Breast epithelium (tissue), 4 donors: ENCODE measurements at regions not wholly inside any gene's neighbourhood (a gene's known extent, or its start where the extent isn't known, plus 50 kb on each side); places are given as distances from the start of the nearest gene placed in this dataset.

Experiments used
- DNase-seq, 2 donors: peaks; one replicate each; pipeline ENCODE4 v3.0.0-alpha.2; 2019; ENCODE audit warnings: low spot score in 2 of 2
- H3K27ac ChIP-seq, 2 donors: fragments of 200-600 bp; sonication (generic) in 1 of 2; one replicate each; pipeline ENCODE4 v1.5.1; 2016 to 2019; ENCODE audit warnings: mild to moderate bottlenecking in 1 of 2
- H3K27me3 ChIP-seq, 2 donors: fragments of 200-600 bp; sonication (generic) in 1 of 2; one replicate each; pipeline versions ENCODE4 v1.5.1 to v1.6.0; 2017 to 2019; ENCODE audit warnings: control low read depth in 1 of 2, mild to moderate bottlenecking in 1 of 2
- H3K36me3 ChIP-seq: fragments of 200-600 bp; one replicate; pipeline ENCODE4 v1.5.1; 2019
- H3K4me1 ChIP-seq, 2 donors: fragments of 200-600 bp; sonication (generic); one replicate each; pipeline ENCODE4 v1.5.1; 2016 to 2019; ENCODE audit warnings: control low read depth in 1 of 2
- H3K4me3 ChIP-seq, 3 donors: fragments of 200-600 bp; sonication (generic); 1 replicate in 2 of 3; 2 replicates in 1 of 3; pipeline ENCODE4 v1.5.1; 2016 to 2019; ENCODE audit warnings: mild to moderate bottlenecking in 3 of 3, moderate library complexity in 2 of 3
- H3K9me3 ChIP-seq, 2 donors: fragments of 200-600 bp; sonication (generic) in 1 of 2; one replicate each; pipeline ENCODE4 v1.5.1; 2016 to 2019; ENCODE audit warnings: control low read depth in 1 of 2
- CTCF ChIP-seq, 3 donors: fragments of 450-650 bp; IDR thresholded peaks; one replicate each; pipeline ENCODE4 v1.5.1; 2016 to 2017; ENCODE audit warnings: antibody characterized with exemption in 3 of 3, mild to moderate bottlenecking in 3 of 3, moderate library complexity in 3 of 3
- POLR2A ChIP-seq: fragments of 450-650 bp; IDR thresholded peaks from one replicate; pipeline ENCODE4 v1.6.1; 2016; ENCODE audit warnings: antibody characterized with exemption, mild to moderate bottlenecking, moderate library complexity
- POLR2AphosphoS5 ChIP-seq, 3 donors: sonication (generic); formaldehyde crosslinking; IDR thresholded peaks; one replicate each; pipeline ENCODE4 v1.6.1; 2017; ENCODE audit warnings: antibody characterized with exemption in 3 of 3
- intact Hi-C: fragments of 100-400 bp; cut with DNase I; formaldehyde crosslinking; loops from one replicate; pipeline ENCODE4 v1.15.1; 2023; ENCODE audit warnings: low total_unique reads

GRCh38 chr20:19937651-19938420, 79.3 kb upstream of the NAA20 start:
- no peaks in the 10 kb centered on the region for H3K9me3 ChIP-seq
- H3K27ac ChIP-seq, result peak overlapping the region; percentile 94 to 97
- no peak for DNase-seq
- H3K36me3 ChIP-seq, result no peaks in the 10 kb centered on the region
- H3K4me3 ChIP-seq, result peak overlapping the region in 1 of 3 donors; percentile 64
- no peak for TF ChIP-seq CTCF (IDR thresholded peaks at IDR 0.05)
- TF ChIP-seq POLR2A, result no peak
- no peak for TF ChIP-seq POLR2AphosphoS5 (IDR thresholded peaks at IDR 0.05)
- no peaks in the 10 kb centered on the region for H3K27me3 ChIP-seq
- H3K4me1 ChIP-seq, result peaks cover 12 to 20% of the 10 kb centered on the region in 2 donors
- intact Hi-C loops, result no loop called here

GRCh38 chr20:19938421-19939090, 78.6 kb upstream of the NAA20 start:
- peak overlapping the region; percentile 94 to 97 for H3K27ac ChIP-seq
- intact Hi-C loops, result no loop called here

GRCh38 chr20:19940988-19941460, 76.1 kb upstream of the NAA20 start:
- Histone ChIP-seq H3K4me1 (peaks cover 12 to 32% of the 10 kb centered on the region in 2 donors), H3K9me3 (no peaks in the 10 kb centered on the region), H3K36me3 (no peaks in the 10 kb centered on the region), H3K27me3 (no peaks in the 10 kb centered on the region), H3K4me3 (no peak overlapping the region), H3K27ac (peak overlapping the region; percentile 90 to 94)
- intact Hi-C loops, result no loop called here
- no peak for TF ChIP-seq CTCF (IDR thresholded peaks at IDR 0.05)
- TF ChIP-seq POLR2A, result no peak
- TF ChIP-seq POLR2AphosphoS5 (IDR thresholded peaks at IDR 0.05), result no peak
- DNase-seq, result no peak

More at GRCh38 chr20:19938421-19939090, 78.6 kb upstream of the NAA20 start:
- Histone ChIP-seq H3K36me3 (no peaks in the 10 kb centered on the region), H3K4me3 (no peak overlapping the region), H3K9me3 (no peaks in the 10 kb centered on the region), H3K4me1 (peaks cover 12 to 20% of the 10 kb centered on the region in 2 donors), H3K27me3 (no peaks in the 10 kb centered on the region)
- no peak for TF ChIP-seq POLR2A
- no peak for TF ChIP-seq POLR2AphosphoS5 (IDR thresholded peaks at IDR 0.05)
- no peak for TF ChIP-seq CTCF (IDR thresholded peaks at IDR 0.05)
- no peak for DNase-seq

GRCh38 chr20:19942611-19943010, 74.6 kb upstream of the NAA20 start:
- intact Hi-C loops, result no loop called here
- Histone ChIP-seq H3K4me1 (peaks cover 12 to 28% of the 10 kb centered on the region in 2 donors), H3K27ac (peak overlapping the region; percentile 90 to 94), H3K27me3 (no peaks in the 10 kb centered on the region), H3K9me3 (no peaks in the 10 kb centered on the region), H3K4me3 (peak overlapping the region in 1 of 3 donors; percentile 19), H3K36me3 (no peaks in the 10 kb centered on the region)
- DNase-seq, result no peak
- TF ChIP-seq POLR2AphosphoS5 (IDR thresholded peaks at IDR 0.05), result no peak
- TF ChIP-seq CTCF (IDR thresholded peaks at IDR 0.05), result no peak
- TF ChIP-seq POLR2A, result no peak

GRCh38 chr20:19943061-19943521, 74.1 kb upstream of the NAA20 start:
- intact Hi-C loops, result no loop called here
- Histone ChIP-seq H3K4me1 (peaks cover 9 to 23% of the 10 kb centered on the region in 2 donors), H3K27me3 (no peaks in the 10 kb centered on the region), H3K4me3 (peak overlapping the region in 1 of 3 donors; percentile 19), H3K27ac (peak overlapping the region; percentile 90 to 94), H3K9me3 (no peaks in the 10 kb centered on the region), H3K36me3 (no peaks in the 10 kb centered on the region)
- peak; percentile 86 to 91 for DNase-seq
- TF ChIP-seq POLR2AphosphoS5 (IDR thresholded peaks at IDR 0.05), result peak; percentile 46 to 65 (median 51)
- no peak for TF ChIP-seq POLR2A
- no peak for TF ChIP-seq CTCF (IDR thresholded peaks at IDR 0.05)
